GM12878 (cell line): ENCODE measurements at regions not wholly inside any gene's neighbourhood (a gene's known extent, or its start where the extent isn't known, plus 50 kb on each side); places are given as distances from the start of the nearest gene placed in this dataset.

Source experiments
- ATAC-seq: fragments of 200-7000 bp; cut with Tn5 transposase; 3 replicates; pipeline ENCODE4 v1.9.1; 2020; ENCODE audit warnings: mild to moderate bottlenecking, moderate library complexity
- BruUV-seq: library from RNA; stranded (reverse); fragments of 400-500 nt; replicated peaks from 2 replicates; lab custom pipeline; 2021; lab: Mats Ljungman, UMichigan
- CTCF ChIA-PET: fragments of 300-600 bp; sonication (Branson Sonifier 250); formaldehyde crosslinking; extraction: SDS; loops from one replicate; lab custom pipeline; 2021; ENCODE audit warnings: inconsistent platforms; lab: Yijun Ruan, JAX
- POLR2A ChIA-PET: fragments of 350-600 bp; formaldehyde crosslinking; extraction: SDS; loops from one replicate; lab custom pipeline; 2021; ENCODE audit warnings: inconsistent platforms; lab: Charles Lee
- RAD21 ChIA-PET: fragments of 300-600 bp; sonication (Branson Sonifier 250); formaldehyde crosslinking; loops from one replicate; lab custom pipeline; 2023; ENCODE audit warnings: antibody characterized with exemption; ENCODE audit not compliant: unreplicated experiment; lab: Charles Lee
- SMC1A ChIA-PET: fragments of 300-600 bp; sonication (Branson Sonifier 250); formaldehyde crosslinking; loops from one replicate; lab custom pipeline; 2023; ENCODE audit not compliant: unreplicated experiment, uncharacterized antibody; lab: Charles Lee
- DNase-seq: peaks from one replicate; pipeline ENCODE4 v3.0.0-alpha.2; 2011; ENCODE audit warnings: low read depth, low spot score
- FAIRE-seq: peaks from 3 replicates; lab custom pipeline; 2011; peaks lifted over from hg19 to GRCh38; lab: Jason Lieb, UNC
- H2AFZ ChIP-seq: 2 replicates; pipeline ENCODE4 v1.6.0; 2011; ENCODE audit warnings: low read depth, low read length, control low read depth; ENCODE audit not compliant: control insufficient read depth
- H3K27ac ChIP-seq: 2 replicates; pipeline ENCODE4 v1.5.1; 2011; ENCODE audit warnings: control low read depth; ENCODE audit not compliant: control insufficient read depth, insufficient read depth
- H3K27me3 ChIP-seq, 2 experiments: replicated peaks in 1 of 2; 2 replicates each; pipeline versions ENCODE4 v1.6.0 to v1.6.1; 2011; ENCODE audit warnings: low read length in 1 of 2; ENCODE audit not compliant: control insufficient read depth in 2 of 2, insufficient read depth in 2 of 2
- H3K36me3 ChIP-seq, 2 experiments: 2 replicates each; pipeline ENCODE4 v1.5.1; 2011; ENCODE audit warnings: low read length in 1 of 2; ENCODE audit not compliant: control insufficient read depth in 2 of 2, insufficient read depth in 2 of 2
- H3K4me1 ChIP-seq: 2 replicates; pipeline ENCODE4 v1.6.1; 2011; ENCODE audit warnings: mild to moderate bottlenecking, low read length, moderate library complexity, mixed read lengths; ENCODE audit not compliant: control insufficient read depth, insufficient read depth
- H3K4me2 ChIP-seq: 2 replicates; pipeline ENCODE4 v1.6.0; 2011; ENCODE audit warnings: control low read depth; ENCODE audit not compliant: control insufficient read depth, insufficient read depth
- H3K4me3 ChIP-seq: fragments of 200-600 bp; sonication (generic); 2 replicates; pipeline ENCODE4 v1.5.1; 2016
- H3K79me2 ChIP-seq: 2 replicates; pipeline ENCODE4 v1.6.0; 2011; ENCODE audit warnings: low read length; ENCODE audit not compliant: control insufficient read depth, insufficient read depth
- H3K9ac ChIP-seq: 2 replicates; pipeline ENCODE4 v1.8.0; 2011; ENCODE audit warnings: low read length, control low read depth, mixed read lengths; ENCODE audit not compliant: control insufficient read depth, insufficient read depth
- H3K9me3 ChIP-seq: replicated peaks from 3 replicates; pipeline ENCODE4 v1.5.1; 2011; ENCODE audit warnings: mild to moderate bottlenecking, low read length; ENCODE audit not compliant: control insufficient read depth, insufficient read depth
- H4K20me1 ChIP-seq: 2 replicates; pipeline ENCODE4 v1.6.0; 2011; ENCODE audit not compliant: control insufficient read depth, insufficient read depth
- ATF7 ChIP-seq: fragments of 450-650 bp; IDR thresholded peaks from 2 replicates; pipeline ENCODE4 v1.6.1; 2016; ENCODE audit warnings: low read depth, mild to moderate bottlenecking
- CEBPZ ChIP-seq: fragments of 150-350 bp; IDR thresholded peaks from 2 replicates; pipeline ENCODE4 v1.6.1; 2016; ENCODE audit warnings: low read depth, low read length
- CHD2 ChIP-seq: IDR thresholded peaks from 2 replicates; pipeline ENCODE4 v1.6.1; 2011; ENCODE audit warnings: low read depth, low read length, improper control_type of control experiment, borderline replicate concordance
- DPF2 ChIP-seq: fragments of 450-650 bp; IDR thresholded peaks from 2 replicates; pipeline ENCODE4 v1.6.1; 2017; ENCODE audit warnings: mild to moderate bottlenecking
- MYC ChIP-seq: IDR thresholded peaks from 2 replicates; pipeline ENCODE4 v1.6.1; 2011; ENCODE audit warnings: mild to moderate bottlenecking, low read length, moderate library complexity, inconsistent platforms; ENCODE audit not compliant: insufficient read depth, insufficient replicate concordance, insufficient read length, severe bottlenecking
- RELB ChIP-seq: fragments of 450-650 bp; IDR thresholded peaks from 2 replicates; pipeline ENCODE4 v1.6.1; 2017; ENCODE audit warnings: low read depth, mild to moderate bottlenecking, moderate library complexity
- in situ Hi-C: fragments of 300-500 bp; cut with MboI; formaldehyde crosslinking; loops from 9 replicates; pipeline ENCODE4 v1.14.3; 2018; ENCODE audit warnings: mixed read lengths
- intact Hi-C: fragments of 100-400 bp; cut with micrococcal nuclease; formaldehyde crosslinking; loops from one replicate; pipeline ENCODE4 v1.14.2; 2022; ENCODE audit not compliant: unreplicated experiment

- no peaks in the 10 kb centered on the region for H3K79me2 ChIP-seq
- no peak for ATAC-seq
- ChIA-PET CTCF (no interaction called here), RAD21 (no interaction called here)
- FAIRE-seq, result no peak
- no peak overlapping the region for H3K4me2 ChIP-seq
- H4K20me1 ChIP-seq, result no peaks in the 10 kb centered on the region
- no peaks in the 10 kb centered on the region; the same call in 2 of the 3 replicates for H3K9me3 ChIP-seq
- H3K27me3 ChIP-seq, result no peaks in the 10 kb centered on the region
- in situ Hi-C loops, result no loop called here
- no peaks in the 10 kb centered on the region for H3K36me3 ChIP-seq
- TF ChIP-seq ATF7 (peak; percentile 57; the same call in 1 of the 2 replicates), DPF2 (no peak), CEBPZ (no peak), MYC (no peak)
- TF ChIP-seq, all 136 proteins: peak for 1
- SMC1A ChIA-PET, result no interaction called here
- Histone ChIP-seq H3K4me1 (no peaks in the 10 kb centered on the region), H3K27ac (no peak overlapping the region), H3K9ac (no peak overlapping the region), H3K4me3 (no peak overlapping the region), H2AFZ (no peak overlapping the region)
- no TSS peak for BruUV-seq
- intact Hi-C loops, result no loop called here
- POLR2A ChIA-PET, result no interaction called here
- no peak for DNase-seq
These were observed 1153.4 kb upstream of the POT1 start for GRCh38 chr7:126083014-126083413.

- Histone ChIP-seq H3K9me3 (no peaks in the 10 kb centered on the region), H3K79me2 (no peaks in the 10 kb centered on the region), H3K27me3 (no peaks in the 10 kb centered on the region), H4K20me1 (no peaks in the 10 kb centered on the region), H3K36me3 (no peaks in the 10 kb centered on the region), H3K4me1 (no peaks in the 10 kb centered on the region), H3K9ac (no peak overlapping the region), H3K4me3 (no peak overlapping the region), H2AFZ (no peak overlapping the region), H3K27ac (no peak overlapping the region), H3K4me2 (no peak overlapping the region)
- ChIA-PET RAD21 (interaction anchor here (1.0 kb wide), 1 partner anchor 212 kb away, joined by 3 read pairs; no protein-coding TSS in a partner anchor), SMC1A (interaction anchor here (0.7 to 1.2 kb wide), 5 partner anchors 104 to 1624 kb away, joined by 3 to 4 read pairs (median 3); no protein-coding TSS in a partner anchor), CTCF (no interaction called here), POLR2A (no interaction called here)
- no peak for FAIRE-seq
- in situ Hi-C loops (no loop called here), intact Hi-C loops (no loop called here)
- TF ChIP-seq CHD2, result no peak
- TF ChIP-seq RELB, result 0 out of 2 replicates have a peak, but pooled peaks have one; percentile 20
- peak; percentile 15 for DNase-seq
- no TSS peak for BruUV-seq
- peak; percentile 82 for ATAC-seq
These were observed 1150.0 kb upstream of the POT1 start for GRCh38 chr7:126079581-126079980.
